Activated CD8-positive, alpha-beta T cell treated with anti-CD3 and anti-CD28 coated beads for 36 hours (primary cell): ENCODE measurements at regions not wholly inside any gene's neighbourhood (a gene's known extent, or its start where the extent isn't known, plus 50 kb on each side); places are given as distances from the start of the nearest gene placed in this dataset.

ENCODE experiments used
- ATAC-seq: fragments of 200-7000 bp; cut with Tn5 transposase; one replicate; pipeline ENCODE4 v1.10.0; 2021; ENCODE audit warnings: mild to moderate bottlenecking, moderate library complexity
- CTCF ChIA-PET: fragments of 350-600 bp; sonication (Branson Sonifier 250); formaldehyde crosslinking; loops from one replicate; lab custom pipeline; 2021; ENCODE audit warnings: antibody characterized with exemption; lab: Charles Lee
- POLR2A ChIA-PET: fragments of 350-600 bp; sonication (Branson Sonifier 250); formaldehyde crosslinking; loops from one replicate; lab custom pipeline; 2021; ENCODE audit warnings: antibody characterized with exemption; lab: Charles Lee
- DNase-seq: peaks from one replicate; pipeline ENCODE4 v3.0.0-alpha.2; 2020
- H3K27ac Mint-ChIP-seq: one replicate; pipeline ENCODE4 v1.8.0; 2021; ENCODE audit warnings: mild to moderate bottlenecking, mixed read lengths
- H3K27me3 Mint-ChIP-seq: one replicate; pipeline ENCODE4 v1.8.0; 2021; ENCODE audit warnings: mixed read lengths
- H3K36me3 Mint-ChIP-seq: one replicate; pipeline ENCODE4 v1.8.0; 2021; ENCODE audit warnings: low read depth, mixed read lengths
- H3K4me1 Mint-ChIP-seq: one replicate; pipeline ENCODE4 v1.8.0; 2021; ENCODE audit warnings: low read depth, mixed read lengths
- H3K4me3 Mint-ChIP-seq: one replicate; pipeline ENCODE4 v1.8.0; 2021; ENCODE audit warnings: mild to moderate bottlenecking, moderate library complexity, mixed read lengths
- H3K9me3 Mint-ChIP-seq: one replicate; pipeline ENCODE4 v1.8.0; 2021; ENCODE audit warnings: mixed read lengths
- CTCF ChIP-seq: fragments of 200-600 bp; IDR thresholded peaks from one replicate; pipeline ENCODE4 v1.8.0; 2022; ENCODE audit warnings: antibody characterized with exemption, mild to moderate bottlenecking
- intact Hi-C: fragments of 100-400 bp; cut with micrococcal nuclease; formaldehyde crosslinking; loops from one replicate; pipeline ENCODE4 v1.10.0; 2022

- no peaks in the 10 kb centered on the region for H3K9me3 Mint-ChIP-seq
- DNase-seq (no peak), ATAC-seq (no peak)
- no peaks in the 10 kb centered on the region for H3K4me1 Mint-ChIP-seq
- no peaks in the 10 kb centered on the region for H3K36me3 Mint-ChIP-seq
- TF ChIP-seq CTCF = no peak
- no peak overlapping the region for H3K27ac Mint-ChIP-seq
- intact Hi-C loops = no loop called here
- no peaks in the 10 kb centered on the region for H3K27me3 Mint-ChIP-seq
- no peak overlapping the region for H3K4me3 Mint-ChIP-seq
- ChIA-PET POLR2A (no interaction called here), CTCF (no interaction called here)
Measured at GRCh38 chrX:36913551-36913950, 94.6 kb upstream of the FAM47C start.

GRCh38 chrX:36916941-36917340, 91.2 kb upstream of the FAM47C start:
- TF ChIP-seq CTCF = no peak
- ATAC-seq = no peak
- CTCF ChIA-PET = no interaction called here

GRCh38 chrX:36927712-36928111, 80.5 kb upstream of the FAM47C start:
- Mint-ChIP-seq H3K27me3 (no peaks in the 10 kb centered on the region), H3K9me3 (no peaks in the 10 kb centered on the region), H3K4me1 (no peaks in the 10 kb centered on the region), H3K4me3 (no peak overlapping the region), H3K27ac (no peak overlapping the region), H3K36me3 (no peaks in the 10 kb centered on the region)
- ATAC-seq (no peak), DNase-seq (no peak)
- intact Hi-C loops = no loop called here
- TF ChIP-seq CTCF = no peak
- ChIA-PET CTCF (no interaction called here), POLR2A (no interaction called here)

More at GRCh38 chrX:36916941-36917340, 91.2 kb upstream of the FAM47C start:
- H3K27ac Mint-ChIP-seq = no peak overlapping the region
- H3K4me3 Mint-ChIP-seq = no peak overlapping the region
- no peak for DNase-seq
- POLR2A ChIA-PET = no interaction called here
- H3K27me3 Mint-ChIP-seq = no peaks in the 10 kb centered on the region
- no peaks in the 10 kb centered on the region for H3K36me3 Mint-ChIP-seq
- intact Hi-C loops = no loop called here
- H3K9me3 Mint-ChIP-seq = no peaks in the 10 kb centered on the region
- H3K4me1 Mint-ChIP-seq = no peaks in the 10 kb centered on the region

GRCh38 chrX:36930491-36930890, 77.7 kb upstream of the FAM47C start:
- intact Hi-C loops = no loop called here
- POLR2A ChIA-PET = no interaction called here
- ATAC-seq = no peak
- no peak for TF ChIP-seq CTCF
- H3K9me3 Mint-ChIP-seq = no peaks in the 10 kb centered on the region
- H3K27me3 Mint-ChIP-seq = no peaks in the 10 kb centered on the region
- no peak overlapping the region for H3K4me3 Mint-ChIP-seq
- no peak overlapping the region for H3K27ac Mint-ChIP-seq
- CTCF ChIA-PET = no interaction called here
- no peaks in the 10 kb centered on the region for H3K36me3 Mint-ChIP-seq
- no peaks in the 10 kb centered on the region for H3K4me1 Mint-ChIP-seq
- no peak for DNase-seq

- POLR2A ChIA-PET = no interaction called here
- intact Hi-C loops = no loop called here
- ATAC-seq (no peak), DNase-seq (no peak)
- Mint-ChIP-seq H3K4me1 (no peaks in the 10 kb centered on the region), H3K36me3 (no peaks in the 10 kb centered on the region), H3K4me3 (no peak overlapping the region), H3K27me3 (no peaks in the 10 kb centered on the region), H3K9me3 (no peaks in the 10 kb centered on the region), H3K27ac (no peak overlapping the region)
- CTCF ChIA-PET = no interaction called here
- TF ChIP-seq CTCF = no peak
Measured at GRCh38 chrX:36947214-36947613, 61.0 kb upstream of the FAM47C start.
